GM12875 (cell line): ENCODE measurements at regions not wholly inside any gene's neighbourhood (a gene's known extent, or its start where the extent isn't known, plus 50 kb on each side); places are given as distances from the start of the nearest gene placed in this dataset.

Source experiments
- H3K4me3 ChIP-seq: one replicate; pipeline ENCODE4 v1.5.1; 2011; ENCODE audit warnings: low read depth, low read length, control low read depth
- TF ChIP-seq, protein P1 (sequence below): IDR thresholded peaks from 2 replicates; pipeline ENCODE4 v1.5.1; 2011; ENCODE audit warnings: low read depth, mild to moderate bottlenecking, control low read depth, inconsistent platforms, low read length, moderate library complexity, borderline replicate concordance; ENCODE audit not compliant: insufficient read depth

DNA sequence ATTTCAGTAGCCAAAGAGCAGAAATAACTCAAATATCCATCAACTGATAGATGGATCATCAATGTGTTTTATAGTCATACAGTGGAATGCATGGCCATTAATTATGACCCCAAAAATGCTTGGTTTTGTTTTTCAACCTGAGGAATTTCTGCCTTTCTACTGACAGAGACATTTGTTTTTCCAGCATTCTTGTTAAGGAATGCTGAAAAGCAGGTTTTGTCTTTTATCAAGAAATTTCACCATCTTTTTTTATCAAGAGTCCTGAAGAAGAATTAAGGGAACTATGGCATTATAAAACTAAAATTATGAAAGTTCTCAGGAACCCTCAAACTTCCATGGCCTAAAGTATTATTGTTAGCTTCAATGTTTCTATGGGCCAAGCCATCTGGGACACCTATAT, 153.4 kb upstream of the THSD7A start:
- TF ChIP-seq, protein P1, sequence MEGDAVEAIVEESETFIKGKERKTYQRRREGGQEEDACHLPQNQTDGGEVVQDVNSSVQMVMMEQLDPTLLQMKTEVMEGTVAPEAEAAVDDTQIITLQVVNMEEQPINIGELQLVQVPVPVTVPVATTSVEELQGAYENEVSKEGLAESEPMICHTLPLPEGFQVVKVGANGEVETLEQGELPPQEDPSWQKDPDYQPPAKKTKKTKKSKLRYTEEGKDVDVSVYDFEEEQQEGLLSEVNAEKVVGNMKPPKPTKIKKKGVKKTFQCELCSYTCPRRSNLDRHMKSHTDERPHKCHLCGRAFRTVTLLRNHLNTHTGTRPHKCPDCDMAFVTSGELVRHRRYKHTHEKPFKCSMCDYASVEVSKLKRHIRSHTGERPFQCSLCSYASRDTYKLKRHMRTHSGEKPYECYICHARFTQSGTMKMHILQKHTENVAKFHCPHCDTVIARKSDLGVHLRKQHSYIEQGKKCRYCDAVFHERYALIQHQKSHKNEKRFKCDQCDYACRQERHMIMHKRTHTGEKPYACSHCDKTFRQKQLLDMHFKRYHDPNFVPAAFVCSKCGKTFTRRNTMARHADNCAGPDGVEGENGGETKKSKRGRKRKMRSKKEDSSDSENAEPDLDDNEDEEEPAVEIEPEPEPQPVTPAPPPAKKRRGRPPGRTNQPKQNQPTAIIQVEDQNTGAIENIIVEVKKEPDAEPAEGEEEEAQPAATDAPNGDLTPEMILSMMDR: no peak
- no peak overlapping the region for H3K4me3 ChIP-seq

DNA sequence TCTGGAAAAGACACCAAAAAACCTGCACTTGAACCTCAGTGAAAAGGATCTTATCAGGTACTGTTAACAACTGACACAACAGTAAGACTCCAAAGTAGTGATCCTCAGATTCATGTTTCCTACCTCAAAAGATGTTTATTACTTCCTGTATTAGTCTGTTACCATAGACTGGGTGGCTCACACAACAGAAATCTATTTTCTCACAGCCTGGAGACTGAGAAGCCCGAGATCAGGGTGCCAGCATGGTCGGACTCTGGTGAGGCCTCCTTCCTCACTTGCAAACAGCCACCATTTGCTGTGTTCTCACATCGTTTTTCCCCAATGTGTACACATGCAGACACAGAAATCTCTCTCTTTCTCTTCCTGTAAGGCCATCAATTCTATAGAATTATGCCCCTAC, 154.0 kb upstream of the THSD7A start:
- no peak overlapping the region for H3K4me3 ChIP-seq
- TF ChIP-seq, protein P1: no peak

DNA sequence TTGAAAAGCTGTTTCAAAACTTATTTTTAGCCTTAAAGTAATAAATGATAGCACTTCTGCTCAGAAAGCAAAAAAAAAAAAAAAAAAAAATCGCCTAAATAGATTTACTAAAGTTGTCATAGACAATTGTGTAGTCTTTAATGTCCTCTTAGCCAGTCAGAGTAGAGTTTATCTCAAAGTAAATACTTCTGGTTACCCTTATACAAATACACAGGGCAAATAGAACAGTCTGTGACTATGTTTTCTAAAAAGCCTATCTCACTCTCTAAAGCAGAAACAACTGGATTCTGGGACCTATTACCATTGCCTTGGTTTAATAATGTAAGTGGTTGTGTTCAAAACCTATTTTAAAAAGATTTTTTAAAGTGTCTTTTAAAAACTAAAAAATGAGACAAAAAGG, 156.2 kb upstream of the THSD7A start:
- TF ChIP-seq, protein P1: no peak

DNA sequence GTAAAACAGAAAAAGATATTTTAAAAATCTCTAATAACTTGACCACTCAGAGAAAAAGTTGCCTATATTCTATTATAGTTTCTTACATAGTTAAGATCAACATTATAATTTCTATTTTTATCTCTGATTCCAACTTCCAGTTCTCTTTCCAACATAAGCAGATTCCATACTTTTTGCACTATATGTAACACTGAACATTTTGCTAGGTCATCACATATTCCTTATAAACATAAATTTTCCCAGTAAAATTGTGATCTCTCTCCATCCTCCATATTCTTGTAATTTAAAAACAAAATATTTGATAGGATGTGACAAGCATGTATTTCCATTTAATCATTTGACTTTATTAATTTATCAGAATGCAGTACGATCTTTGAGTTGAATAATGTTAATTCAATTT, 170.4 kb upstream of the THSD7A start:
- no peak overlapping the region for H3K4me3 ChIP-seq
- TF ChIP-seq, protein P1: no peak

More for the DNA sequence above, 156.2 kb upstream of the THSD7A start:
- H3K4me3 ChIP-seq: no peak overlapping the region

DNA sequence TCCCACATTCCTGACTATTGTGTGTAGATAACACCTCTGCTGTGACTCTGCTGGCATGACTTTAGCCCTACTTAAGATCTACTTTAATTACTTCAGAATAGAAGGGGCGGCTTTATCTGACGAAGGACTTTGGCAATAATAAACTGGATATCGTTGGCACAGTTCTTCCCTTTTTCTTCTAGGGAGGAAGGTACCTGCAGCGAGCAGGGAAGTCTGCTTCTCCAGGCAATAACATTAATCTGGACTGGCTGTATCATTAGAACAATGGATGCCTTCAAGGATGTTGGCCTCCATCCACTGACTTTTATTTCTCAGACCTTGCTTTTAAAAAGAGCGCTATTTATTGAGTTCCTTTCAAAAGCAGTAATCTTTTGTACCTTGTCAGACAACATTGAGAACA, 172.6 kb upstream of the THSD7A start:
- TF ChIP-seq, protein P1: no peak
- H3K4me3 ChIP-seq: no peak overlapping the region

DNA sequence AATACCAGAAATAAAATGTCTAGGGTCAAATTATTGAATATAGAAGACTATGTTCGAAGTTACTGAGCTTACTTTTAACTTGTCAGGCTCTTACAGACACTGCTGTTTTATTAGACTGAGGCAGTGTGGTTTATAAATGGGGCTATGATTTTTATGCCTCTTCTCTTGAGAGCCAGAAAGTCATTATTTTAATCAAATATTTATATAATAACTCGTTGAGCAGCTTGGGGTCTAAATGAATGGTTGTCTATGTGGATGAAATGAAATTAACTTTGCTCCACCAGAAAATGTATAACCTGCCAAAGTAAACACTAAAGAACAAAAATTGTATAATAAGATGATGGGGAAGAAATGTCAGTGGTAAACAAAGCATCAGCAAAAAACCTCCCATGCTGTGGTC, 175.6 kb upstream of the THSD7A start:
- H3K4me3 ChIP-seq: no peak overlapping the region
- TF ChIP-seq, protein P1: no peak

DNA sequence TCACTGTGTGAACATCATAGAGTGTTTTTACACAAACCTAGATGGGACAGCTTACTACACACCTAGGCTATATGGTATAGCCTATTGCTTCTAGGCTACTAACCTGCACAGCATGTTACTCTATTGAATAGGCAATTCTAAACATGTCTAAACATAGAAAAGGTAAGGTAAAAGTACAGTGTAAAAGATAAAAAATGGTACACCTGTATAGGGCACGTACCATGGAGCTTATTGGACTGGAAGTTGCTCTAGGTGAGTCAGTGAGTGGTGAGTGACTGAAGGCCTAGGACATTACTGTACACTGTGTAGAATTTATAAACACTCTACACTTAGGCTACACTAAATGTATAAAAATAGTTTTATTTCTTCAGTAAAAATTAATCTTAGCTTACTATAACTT, 182.0 kb upstream of the THSD7A start:
- no peak overlapping the region for H3K4me3 ChIP-seq
- TF ChIP-seq, protein P1: no peak
